ENCODE measurements at regions not wholly inside any gene's neighbourhood (a gene's known extent, or its start where the extent isn't known, plus 50 kb on each side); places are given as distances from the start of the nearest gene placed in this dataset.

DNA sequence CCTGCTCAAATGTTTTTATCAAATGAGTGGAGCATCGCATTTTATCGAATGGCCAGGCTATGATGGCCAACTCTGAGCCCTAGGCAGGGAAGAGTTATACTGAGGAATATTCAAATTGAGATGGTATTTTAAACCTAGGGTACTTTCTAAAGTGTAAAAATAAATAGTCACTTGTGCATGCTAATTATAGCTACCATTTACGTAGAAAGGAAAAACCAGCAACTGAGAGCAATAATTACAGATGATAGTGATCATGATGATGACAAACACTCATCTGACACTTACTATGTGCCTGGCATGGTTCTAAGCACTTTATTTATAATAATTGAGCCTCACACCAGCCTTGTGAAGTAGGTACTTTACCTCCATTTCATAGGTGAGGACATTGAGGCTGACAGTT is 455.7 kb downstream of the CD83 start:
- TF ChIP-seq GATA2 (IDR thresholded peaks at IDR 0.05; ENCODE audit: low read depth, low read length): no peak
- no peak for TF ChIP-seq GATA3 (IDR thresholded peaks at IDR 0.05; ENCODE audit: low read depth, low read length)
